H54 (cell line): ENCODE measurements at regions not wholly inside any gene's neighbourhood (a gene's known extent, or its start where the extent isn't known, plus 50 kb on each side); places are given as distances from the start of the nearest gene placed in this dataset.

Experiments
- DNase-seq: peaks from one replicate; pipeline ENCODE4 v3.0.0; 2011; ENCODE audit warnings: low spot score, mixed read lengths; ENCODE audit not compliant: insufficient read length
- FAIRE-seq: peaks from 3 replicates; lab custom pipeline; 2011; peaks lifted over from hg19 to GRCh38; lab: Jason Lieb, UNC
- POLR2A ChIP-seq: IDR thresholded peaks from 2 replicates; pipeline ENCODE4 v1.6.1; 2011; ENCODE audit warnings: low read depth, mild to moderate bottlenecking, low read length

DNA sequence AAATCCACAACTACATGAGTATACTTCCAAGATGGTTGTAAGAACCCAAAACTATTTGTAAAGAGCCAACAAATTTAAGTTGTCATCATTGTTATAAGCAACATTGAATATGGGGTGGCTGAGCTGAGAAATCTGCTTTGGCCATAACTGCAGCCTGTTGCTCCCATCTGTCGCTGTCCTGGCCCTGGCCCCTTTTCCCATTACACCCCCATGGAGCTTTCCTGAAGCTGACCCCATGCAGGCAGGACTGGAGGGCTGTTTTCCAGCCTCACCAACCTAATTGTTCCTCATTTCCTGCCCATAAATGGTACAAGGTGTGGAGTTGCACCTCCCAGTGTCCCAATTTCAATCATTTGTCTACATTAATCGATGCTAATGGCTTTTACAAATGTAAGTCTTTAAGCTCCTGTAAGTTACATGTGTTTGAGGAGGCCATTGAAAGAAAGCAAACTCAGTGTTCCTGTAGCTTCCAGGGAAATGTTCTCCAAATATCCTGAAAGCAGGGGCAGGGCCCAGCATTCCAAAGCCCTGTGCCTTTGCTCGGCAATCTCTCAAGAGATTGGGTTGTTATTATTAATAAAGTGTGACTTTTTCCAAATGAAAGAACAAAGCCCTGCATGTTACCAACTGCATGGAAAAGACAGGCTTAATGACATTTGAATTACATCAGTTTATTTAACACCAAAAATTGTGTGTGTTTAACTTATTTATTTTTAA, 545.9 kb downstream of the PLPP3 start:
- FAIRE-seq = no peak
- no peak for TF ChIP-seq POLR2A
- DNase-seq = no peak

GRCh38 chr1:56032096-56032676, 547.2 kb downstream of the PLPP3 start:
- DNase-seq (no peak), FAIRE-seq (no peak)
- no peak for TF ChIP-seq POLR2A

- no peak for DNase-seq
- no peak for FAIRE-seq
- no peak for TF ChIP-seq POLR2A
Observed at GRCh38 chr1:56031001-56031400, 548.4 kb downstream of the PLPP3 start.

- DNase-seq (no peak), FAIRE-seq (no peak)
- no peak for TF ChIP-seq POLR2A
Observed at GRCh38 chr1:56029319-56030003, 549.9 kb downstream of the PLPP3 start.

GRCh38 chr1:56028911-56029310, 550.5 kb downstream of the PLPP3 start:
- DNase-seq = no peak
- TF ChIP-seq POLR2A = no peak
- no peak for FAIRE-seq

- TF ChIP-seq POLR2A = no peak
- FAIRE-seq (no peak), DNase-seq (no peak)
Observed at GRCh38 chr1:56028244-56028643, 551.1 kb downstream of the PLPP3 start.

DNA sequence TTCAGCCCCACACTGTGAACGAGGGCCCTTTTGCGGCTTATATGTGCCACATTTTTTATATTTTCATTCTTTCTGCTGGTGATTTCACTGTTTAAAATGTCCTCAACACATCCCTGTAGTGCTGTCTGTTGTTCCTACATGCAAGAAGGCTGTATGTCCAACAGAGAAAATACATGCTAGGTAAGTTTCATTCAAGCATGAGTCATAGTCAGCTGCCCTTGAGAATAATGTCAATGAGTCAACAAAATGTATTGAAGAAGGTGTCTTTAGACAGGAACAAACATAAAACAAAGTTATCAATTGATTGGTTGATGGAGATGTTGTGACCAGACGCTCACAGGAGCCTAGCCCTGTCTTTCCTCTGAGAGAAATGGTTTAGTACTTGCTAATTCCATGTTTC, 553.4 kb downstream of the PLPP3 start:
- FAIRE-seq (peak; percentile 43), DNase-seq (no peak)
- TF ChIP-seq POLR2A = no peak

- TF ChIP-seq POLR2A = no peak
- no peak for DNase-seq
- no peak for FAIRE-seq
Observed at GRCh38 chr1:56024155-56024554, 555.2 kb downstream of the PLPP3 start.

DNA sequence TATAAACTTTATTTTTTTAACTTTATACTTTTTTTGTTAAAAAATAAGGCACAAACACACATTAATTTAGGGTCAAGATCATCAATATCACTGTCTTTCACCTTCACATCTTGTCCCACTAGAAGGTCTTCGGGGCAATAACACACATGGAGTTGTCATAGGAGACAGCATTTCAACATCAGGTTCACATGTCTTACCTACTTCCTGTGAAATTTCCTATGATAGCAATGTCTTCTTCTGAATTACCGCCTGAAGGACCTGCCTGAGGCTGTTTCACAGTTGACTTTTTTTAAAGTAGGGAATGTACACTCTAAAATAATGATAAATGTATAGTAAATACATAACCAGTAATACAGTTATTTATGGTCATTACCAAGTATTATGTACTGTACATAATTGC, 559.4 kb downstream of the PLPP3 start:
- DNase-seq (no peak), FAIRE-seq (no peak)
- no peak for TF ChIP-seq POLR2A

GRCh38 chr1:56019472-56019871, 559.9 kb downstream of the PLPP3 start:
- FAIRE-seq (no peak), DNase-seq (no peak)
- no peak for TF ChIP-seq POLR2A

- FAIRE-seq = no peak
- DNase-seq = no peak
- no peak for TF ChIP-seq POLR2A
Observed at GRCh38 chr1:56017336-56017735, 562.0 kb downstream of the PLPP3 start.

DNA sequence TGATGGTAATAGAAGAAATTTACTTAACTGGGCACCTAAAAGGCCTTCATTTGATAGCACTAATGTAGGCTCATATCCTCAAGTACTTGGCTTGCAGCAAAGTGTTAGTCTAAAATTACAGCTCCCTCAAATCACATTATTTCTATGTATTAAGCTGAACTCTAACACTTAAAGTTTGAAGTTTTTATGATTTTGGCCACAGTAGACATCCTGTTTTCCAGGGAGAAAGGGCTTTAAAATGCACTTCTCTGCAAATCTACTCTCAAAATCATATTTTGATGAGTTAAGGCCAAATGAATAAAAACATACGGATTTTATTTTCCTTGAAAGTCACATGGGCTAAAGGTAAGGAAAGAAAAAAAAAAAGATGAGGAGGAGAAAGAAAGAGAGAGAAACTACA, 575.5 kb downstream of the PLPP3 start:
- FAIRE-seq = no peak
- no peak for TF ChIP-seq POLR2A
- no peak for DNase-seq

GRCh38 chr1:56002231-56002630, 577.1 kb downstream of the PLPP3 start:
- no peak for TF ChIP-seq POLR2A
- FAIRE-seq (no peak), DNase-seq (no peak)

- FAIRE-seq (no peak), DNase-seq (no peak)
- TF ChIP-seq POLR2A = no peak
Observed at GRCh38 chr1:56000424-56000823, 578.9 kb downstream of the PLPP3 start.

DNA sequence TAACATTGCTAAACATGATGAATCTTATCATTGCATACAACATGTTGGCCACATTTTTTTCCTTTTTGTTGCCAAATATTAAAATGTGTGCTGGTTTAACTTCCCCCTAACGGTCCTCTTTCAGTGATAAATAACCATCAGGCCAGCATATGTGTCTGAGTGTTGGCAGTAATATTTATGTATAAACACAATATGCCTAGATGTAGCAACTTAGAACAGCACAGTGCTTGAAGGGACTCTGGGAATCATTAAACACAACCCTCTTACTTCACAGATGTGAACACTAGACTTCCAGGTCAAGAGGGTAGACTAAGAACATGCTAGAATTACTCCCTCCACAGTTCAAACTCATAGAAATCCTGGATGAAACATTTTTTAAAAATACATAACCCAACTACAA, 581.8 kb downstream of the PLPP3 start:
- TF ChIP-seq POLR2A = no peak
- DNase-seq (no peak), FAIRE-seq (no peak)
